ENCODE measurements at regions not wholly inside any gene's neighbourhood (a gene's known extent, or its start where the extent isn't known, plus 50 kb on each side); places are given as distances from the start of the nearest gene placed in this dataset.

DNA sequence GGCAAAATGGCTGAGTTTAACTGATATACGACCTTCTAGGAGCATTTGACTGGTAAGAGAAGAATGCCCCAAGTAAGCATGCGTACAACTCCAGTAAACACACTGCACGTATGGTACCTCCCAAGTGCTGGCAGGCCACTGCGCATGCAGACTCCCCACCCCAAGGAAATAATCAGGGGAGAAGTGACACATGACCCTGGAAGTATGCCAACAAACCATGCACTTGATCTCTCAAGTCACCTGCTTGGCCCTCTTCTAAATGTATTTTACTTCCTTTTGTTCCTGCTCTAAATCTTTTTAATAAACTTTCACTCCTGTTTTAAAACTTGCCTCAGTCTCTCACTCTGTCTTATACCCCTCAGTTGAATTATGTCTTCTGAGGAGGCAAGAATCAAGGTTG lies 129.8 kb upstream of the COL5A2 start:
- no peak for TF ChIP-seq GATA2 (IDR thresholded peaks at IDR 0.05; ENCODE audit: low read depth, low read length)
- TF ChIP-seq GATA3 (IDR thresholded peaks at IDR 0.05; ENCODE audit: low read depth, low read length): no peak

DNA sequence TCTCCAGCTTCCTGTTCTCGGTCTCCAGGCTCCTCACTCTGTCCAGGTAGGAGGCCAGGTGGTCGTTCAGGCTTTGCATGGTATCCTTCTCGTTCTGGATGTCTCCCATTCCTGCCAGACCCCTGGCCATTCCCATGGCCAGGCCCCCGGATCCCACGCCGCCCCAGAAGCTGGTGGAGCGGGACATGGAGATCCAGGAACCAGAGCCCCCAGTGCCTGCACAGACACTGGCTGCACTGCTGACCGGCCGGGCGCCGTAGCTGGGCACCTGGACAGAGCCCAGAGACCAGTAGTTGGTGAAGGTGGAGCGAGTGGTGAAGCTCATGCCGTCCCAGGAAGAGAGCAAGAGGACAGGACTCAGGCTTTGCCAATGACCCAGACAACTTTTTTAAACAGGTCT lies 129.1 kb upstream of the WDR75 start:
- TF ChIP-seq GATA2 (IDR thresholded peaks at IDR 0.05; ENCODE audit: low read depth, low read length) (no peak), GATA3 (IDR thresholded peaks at IDR 0.05; ENCODE audit: low read depth, low read length) (no peak)

DNA sequence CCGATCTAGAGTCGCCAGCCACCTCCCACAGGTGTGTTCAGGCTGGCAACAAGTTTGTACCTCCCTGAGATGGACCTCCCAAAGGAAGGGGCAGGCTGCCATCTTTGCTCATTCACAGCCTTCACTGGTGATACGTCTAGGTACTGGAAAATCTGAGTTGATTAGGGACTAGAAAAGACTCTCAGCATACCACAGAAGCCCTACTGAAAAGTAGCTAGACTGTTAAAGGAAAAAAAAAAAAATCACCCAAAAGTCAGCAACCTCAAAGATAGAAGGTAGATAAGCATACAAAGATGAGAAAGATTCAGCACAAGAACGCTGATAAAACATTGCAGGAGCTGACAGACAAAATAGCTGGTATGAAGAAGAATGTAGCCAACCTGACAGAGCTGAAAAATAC lies 128.6 kb upstream of the WDR75 start:
- TF ChIP-seq GATA2 (IDR thresholded peaks at IDR 0.05; ENCODE audit: low read depth, low read length) (no peak), GATA3 (IDR thresholded peaks at IDR 0.05; ENCODE audit: low read depth, low read length) (no peak)

DNA sequence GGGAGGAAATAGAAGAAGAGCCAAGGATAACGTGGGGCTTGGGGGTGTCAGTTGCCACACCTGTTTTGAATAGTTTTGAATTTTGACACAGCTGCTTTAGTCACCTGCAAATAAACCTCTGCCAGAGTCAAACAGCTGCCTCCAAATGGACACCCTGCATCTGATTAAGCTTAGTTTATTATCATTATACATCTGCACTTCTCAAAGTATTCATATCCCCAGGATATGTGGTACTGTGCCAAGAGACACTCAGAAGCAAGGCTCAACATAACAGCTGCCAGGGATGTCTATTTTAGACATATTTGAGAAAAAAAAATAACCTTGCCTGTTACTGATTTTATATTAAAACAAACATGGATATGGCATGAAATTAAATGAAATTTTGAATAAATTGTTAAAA lies 122.5 kb upstream of the WDR75 start:
- TF ChIP-seq GATA2 (IDR thresholded peaks at IDR 0.05; ENCODE audit: low read depth, low read length): peak; percentile 42; the same call in 1 of the 2 replicates
- no peak for TF ChIP-seq GATA3 (IDR thresholded peaks at IDR 0.05; ENCODE audit: low read depth, low read length)

DNA sequence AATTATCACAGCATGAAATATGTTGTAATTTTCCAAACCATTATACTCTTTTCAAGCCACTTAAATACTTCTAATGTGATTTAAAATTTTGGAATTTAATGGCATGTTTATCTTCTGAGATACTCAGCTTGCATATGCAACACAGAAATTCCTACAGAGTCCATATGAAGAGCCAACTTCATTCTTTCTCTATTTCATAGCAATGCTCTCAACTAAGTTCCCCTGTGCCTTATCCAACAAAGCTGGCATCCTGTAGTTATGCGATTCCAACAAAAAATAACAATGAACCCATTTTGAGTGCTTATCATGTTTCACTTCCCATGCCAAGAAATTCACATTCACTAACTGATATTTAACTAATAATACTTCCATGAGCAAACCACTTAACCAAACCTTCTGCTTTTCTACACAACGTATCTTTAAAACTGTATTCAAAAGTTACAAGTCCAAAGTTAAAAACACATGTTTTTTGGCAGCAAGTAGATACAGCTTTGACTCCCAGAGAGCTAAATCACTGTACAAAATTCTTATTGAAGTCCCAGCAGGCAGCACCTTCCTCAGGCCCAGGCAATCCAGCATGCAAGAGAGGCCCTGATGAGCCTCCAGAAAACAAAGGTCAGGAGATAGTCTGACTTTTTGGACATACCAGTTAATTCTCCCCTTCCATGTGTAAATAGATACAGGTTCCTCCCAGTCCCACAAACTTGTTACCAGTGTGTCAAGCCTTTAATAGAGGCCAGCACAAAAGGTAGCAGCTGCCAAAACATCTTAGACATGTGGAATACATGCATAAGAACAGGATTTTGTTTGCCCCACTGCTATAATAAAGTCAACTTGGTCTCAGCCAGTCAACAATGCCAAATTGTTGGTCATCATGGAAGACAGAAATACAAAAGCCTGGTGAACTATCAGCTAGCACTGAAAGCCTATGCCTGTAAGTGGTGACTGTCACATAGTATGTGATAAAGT lies 113.1 kb upstream of the WDR75 start:
- TF ChIP-seq GATA3 (IDR thresholded peaks at IDR 0.05; ENCODE audit: low read depth, low read length) (no peak), GATA2 (IDR thresholded peaks at IDR 0.05; ENCODE audit: low read depth, low read length) (no peak)

DNA sequence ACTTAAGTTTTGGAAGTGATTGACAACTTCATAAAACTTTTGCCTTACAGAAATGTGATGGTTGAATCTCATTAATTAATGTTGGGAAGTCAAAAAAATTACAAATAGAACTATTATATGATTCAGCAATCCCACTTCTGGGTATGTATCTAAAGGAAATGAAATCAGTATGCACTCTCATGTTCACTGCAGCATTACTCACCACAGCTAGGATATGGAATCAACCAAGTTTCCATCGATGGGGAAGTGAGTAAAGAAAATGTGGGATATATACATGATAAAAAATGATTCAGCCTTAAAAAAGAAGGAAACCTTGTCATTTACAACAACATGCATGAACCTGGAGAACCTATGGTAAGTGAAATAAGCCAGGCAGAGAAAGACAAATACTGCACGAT lies 112.4 kb upstream of the WDR75 start:
- no peak for TF ChIP-seq GATA3 (IDR thresholded peaks at IDR 0.05; ENCODE audit: low read depth, low read length)

DNA sequence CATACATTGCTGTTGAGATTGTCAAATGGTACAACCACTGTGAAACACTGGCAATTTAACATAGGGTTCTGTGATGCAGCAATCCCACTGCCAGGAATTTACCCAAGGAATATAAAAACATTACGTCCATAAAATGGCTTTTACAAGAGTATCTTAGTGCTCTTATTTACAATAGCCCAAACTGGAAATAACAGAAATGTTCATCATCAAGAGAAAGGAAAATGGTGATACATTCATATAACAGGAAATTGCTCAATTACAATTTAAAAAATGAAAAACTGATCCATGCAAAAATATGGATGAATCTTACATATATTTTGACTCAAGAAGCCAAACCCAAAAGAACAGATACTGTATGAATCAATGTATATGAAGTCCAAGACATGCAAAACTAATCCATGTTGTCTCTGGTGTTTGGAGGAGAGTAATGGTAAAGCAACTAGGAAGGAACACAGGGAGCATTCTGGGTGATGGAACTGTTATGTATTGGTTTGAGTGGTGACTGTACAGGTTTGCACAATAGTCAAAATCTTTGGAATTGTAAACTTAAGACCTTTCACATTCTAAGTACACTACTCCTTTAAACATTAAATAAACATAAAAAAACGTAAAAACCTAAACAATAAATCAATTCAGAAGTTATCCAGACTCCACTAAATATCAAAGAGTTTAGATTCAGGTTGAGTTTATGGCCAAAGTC lies 104.8 kb upstream of the WDR75 start:
- no peak for TF ChIP-seq GATA3 (IDR thresholded peaks at IDR 0.05; ENCODE audit: low read depth, low read length)
- TF ChIP-seq GATA2 (IDR thresholded peaks at IDR 0.05; ENCODE audit: low read depth, low read length): no peak

DNA sequence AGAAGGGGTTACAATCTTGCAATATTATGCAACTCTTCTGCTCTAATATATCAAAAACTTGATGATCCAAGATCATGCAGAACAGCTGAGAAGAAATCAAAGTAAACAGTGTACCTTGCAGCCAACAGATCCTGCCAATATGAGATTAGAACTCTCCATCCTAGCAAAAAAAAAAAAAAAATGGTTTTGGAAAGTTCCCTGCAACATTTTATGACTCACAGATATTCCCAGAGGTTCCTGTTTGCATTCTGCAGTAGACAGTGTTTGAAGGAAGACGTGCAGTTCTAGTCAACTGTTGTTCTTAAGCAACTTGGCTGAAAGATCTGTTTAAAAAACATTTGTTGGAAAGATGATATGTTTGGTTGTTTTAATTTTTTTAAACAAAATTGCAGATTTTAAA lies 103.6 kb upstream of the WDR75 start:
- TF ChIP-seq GATA2 (IDR thresholded peaks at IDR 0.05; ENCODE audit: low read depth, low read length): no peak
- TF ChIP-seq GATA3 (IDR thresholded peaks at IDR 0.05; ENCODE audit: low read depth, low read length): no peak

DNA sequence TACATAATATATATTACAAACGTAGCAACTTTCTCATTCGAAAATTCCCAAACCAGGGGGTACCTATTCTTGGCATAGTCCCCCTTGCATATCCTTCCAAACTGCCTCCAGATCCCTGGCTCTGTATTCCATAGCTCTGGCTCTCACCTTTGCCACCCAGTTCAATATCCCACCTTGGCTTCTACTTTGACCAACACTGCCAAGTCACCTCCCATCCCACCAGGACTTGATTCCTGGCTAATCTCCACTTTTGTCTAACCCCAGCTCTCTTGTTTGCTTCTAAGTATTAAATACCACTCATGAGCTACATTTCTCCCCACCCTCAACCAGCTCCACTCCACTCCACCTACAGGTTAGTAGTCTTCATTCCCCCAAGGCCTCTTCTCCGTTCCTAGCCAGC lies 103.2 kb upstream of the WDR75 start:
- TF ChIP-seq GATA3 (IDR thresholded peaks at IDR 0.05; ENCODE audit: low read depth, low read length) (no peak), GATA2 (IDR thresholded peaks at IDR 0.05; ENCODE audit: low read depth, low read length) (no peak)

DNA sequence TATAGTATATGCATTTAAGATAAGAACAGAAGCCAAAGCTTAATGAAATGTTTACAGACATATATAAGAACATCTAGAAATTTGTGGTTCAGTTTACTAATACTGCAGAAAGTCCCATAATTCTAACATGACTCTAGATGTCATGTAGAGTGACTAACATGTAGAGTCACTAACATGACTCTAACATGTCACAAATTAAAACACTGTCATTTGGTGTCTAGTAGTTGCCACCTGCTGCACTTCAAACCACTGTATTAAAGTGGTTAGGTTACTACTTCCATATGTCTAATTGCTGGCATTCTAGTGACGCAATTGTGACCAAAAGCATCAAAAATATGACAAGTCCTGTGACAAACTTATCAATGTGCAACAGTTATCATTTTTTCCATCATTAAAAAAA lies 100.2 kb upstream of the WDR75 start:
- no peak for TF ChIP-seq GATA2 (IDR thresholded peaks at IDR 0.05; ENCODE audit: low read depth, low read length)
- no peak for TF ChIP-seq GATA3 (IDR thresholded peaks at IDR 0.05; ENCODE audit: low read depth, low read length)

DNA sequence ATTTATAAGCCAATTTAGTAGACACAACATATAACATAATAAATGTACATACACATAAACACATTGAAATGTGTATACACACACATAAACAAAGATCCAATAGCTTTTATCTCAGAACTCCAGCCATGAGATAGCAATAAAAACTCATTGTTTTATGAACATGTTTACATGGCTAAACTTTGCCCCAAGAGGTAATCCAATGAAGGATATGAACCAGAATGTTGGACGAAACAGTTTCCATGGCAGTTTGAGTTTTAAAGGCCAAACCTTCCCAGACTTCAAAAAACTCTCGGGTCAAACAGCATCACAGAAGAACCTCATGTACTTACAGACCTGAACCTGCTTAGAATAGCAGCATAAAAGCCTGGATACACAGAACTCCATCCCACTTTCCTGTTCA lies 97.2 kb upstream of the WDR75 start:
- no peak for TF ChIP-seq GATA2 (IDR thresholded peaks at IDR 0.05; ENCODE audit: low read depth, low read length)

DNA sequence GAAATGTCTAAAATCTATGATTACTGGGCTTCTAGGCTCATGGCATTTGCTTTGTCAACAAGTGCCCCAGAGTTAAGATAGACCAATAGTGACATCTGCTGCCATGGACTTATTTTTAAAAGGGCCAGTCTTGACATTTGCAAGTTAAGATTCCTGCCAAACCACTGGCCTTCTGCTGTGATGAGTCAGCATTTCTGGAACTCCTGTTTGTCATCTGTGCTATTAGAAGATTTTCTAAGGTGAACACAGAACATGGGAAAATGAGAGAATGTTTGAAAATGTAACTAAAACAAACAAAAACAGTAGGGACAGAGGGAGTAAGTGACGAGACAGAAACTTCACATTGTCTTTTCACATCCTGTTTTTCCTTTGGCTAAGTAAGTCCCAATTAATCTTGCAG lies 93.7 kb upstream of the WDR75 start:
- no peak for TF ChIP-seq GATA3 (IDR thresholded peaks at IDR 0.05; ENCODE audit: low read depth, low read length)
- TF ChIP-seq GATA2 (IDR thresholded peaks at IDR 0.05; ENCODE audit: low read depth, low read length): no peak

DNA sequence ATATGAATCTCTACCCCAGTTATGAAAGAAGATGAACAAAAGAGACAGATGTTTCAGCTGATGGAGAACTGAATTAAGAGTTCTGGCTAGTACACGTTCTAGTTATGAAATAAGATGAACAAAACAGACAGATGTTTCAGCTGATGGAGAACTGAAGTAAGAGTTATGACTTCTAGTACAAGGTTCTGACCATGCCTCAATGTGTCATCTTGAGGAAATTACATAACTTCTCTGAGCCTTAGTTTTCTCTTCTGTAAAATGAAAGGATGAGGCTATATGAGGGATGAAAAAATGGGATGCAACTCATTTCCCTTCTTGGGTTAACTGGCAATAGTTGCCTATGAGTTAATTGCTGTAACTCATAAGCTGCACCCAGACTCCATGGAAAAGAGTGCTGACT lies 92.9 kb upstream of the WDR75 start:
- TF ChIP-seq GATA3 (IDR thresholded peaks at IDR 0.05; ENCODE audit: low read depth, low read length) (no peak), GATA2 (IDR thresholded peaks at IDR 0.05; ENCODE audit: low read depth, low read length) (no peak)

DNA sequence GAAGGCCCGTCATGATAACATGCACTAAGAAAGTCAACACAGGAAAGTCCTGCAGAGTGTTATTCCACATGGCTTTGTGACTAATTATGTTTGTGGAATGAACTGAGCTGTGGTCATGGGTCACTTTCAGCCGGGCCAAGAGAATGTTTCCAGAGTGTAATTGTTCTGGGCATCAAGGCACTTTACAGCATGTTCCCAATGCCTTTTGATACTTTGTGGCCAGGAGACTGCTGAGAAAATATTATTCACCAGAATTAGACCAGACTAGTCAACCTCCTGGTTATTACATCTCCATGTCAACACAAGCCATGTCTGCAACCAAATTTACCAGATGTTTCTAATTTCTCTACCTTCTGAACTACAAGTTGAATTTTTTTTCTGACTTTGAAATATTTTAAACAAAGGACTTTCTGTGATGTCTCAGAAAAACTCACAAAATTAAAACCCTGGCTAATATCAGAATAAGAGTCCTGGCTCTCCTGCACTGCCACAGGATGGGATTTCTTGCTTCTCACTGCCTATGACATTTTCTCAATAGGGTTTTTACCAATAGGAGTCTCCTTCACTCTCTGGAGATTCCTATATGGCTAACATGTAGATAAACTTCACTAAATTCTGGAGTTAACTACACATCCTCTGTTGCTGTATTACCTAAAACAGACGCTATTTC lies 90.6 kb upstream of the WDR75 start:
- no peak for TF ChIP-seq GATA3 (IDR thresholded peaks at IDR 0.05; ENCODE audit: low read depth, low read length)
- TF ChIP-seq GATA2 (IDR thresholded peaks at IDR 0.05; ENCODE audit: low read depth, low read length): no peak
